ENCODE measurements at regions not wholly inside any gene's neighbourhood (a gene's known extent, or its start where the extent isn't known, plus 50 kb on each side); places are given as distances from the start of the nearest gene placed in this dataset.

GRCh38 chr10:3869036-3869435 lies 84.0 kb upstream of the KLF6 start (continued):
- TF ChIP-seq ASH1L (IDR thresholded peaks at IDR 0.05; ENCODE audit: borderline replicate concordance, low read depth, partially characterized antibody) (no peak), NR2C2 (CRISPR knock-in tag; IDR thresholded peaks at IDR 0.05) (no peak), NR2C2 (tag; IDR thresholded peaks at IDR 0.05) (peak; percentile 60; the same call in 1 of the 2 replicates), ZNF644 (tag; IDR thresholded peaks at IDR 0.05; ENCODE audit: low read depth) (no peak), GABPB1 (CRISPR knock-in tag; IDR thresholded peaks at IDR 0.05) (no peak), CBFB (CRISPR knock-in tag; IDR thresholded peaks at IDR 0.05) (no peak), RAD51 (IDR thresholded peaks at IDR 0.05; ENCODE audit: borderline replicate concordance, low read depth) (peak; percentile 36; the same call in 1 of the 2 replicates), ESRRA (IDR thresholded peaks at IDR 0.05; ENCODE audit: borderline replicate concordance, low read depth) (no peak), JUN (IDR thresholded peaks at IDR 0.05; ENCODE audit: borderline replicate concordance, low read depth, low read length) (peak; percentile 8; the same call in 1 of the 2 replicates), JUN (CRISPR knock-in tag; IDR thresholded peaks at IDR 0.05; ENCODE audit: borderline replicate concordance) (no peak)
- TF ChIP-seq, protein P1, sequence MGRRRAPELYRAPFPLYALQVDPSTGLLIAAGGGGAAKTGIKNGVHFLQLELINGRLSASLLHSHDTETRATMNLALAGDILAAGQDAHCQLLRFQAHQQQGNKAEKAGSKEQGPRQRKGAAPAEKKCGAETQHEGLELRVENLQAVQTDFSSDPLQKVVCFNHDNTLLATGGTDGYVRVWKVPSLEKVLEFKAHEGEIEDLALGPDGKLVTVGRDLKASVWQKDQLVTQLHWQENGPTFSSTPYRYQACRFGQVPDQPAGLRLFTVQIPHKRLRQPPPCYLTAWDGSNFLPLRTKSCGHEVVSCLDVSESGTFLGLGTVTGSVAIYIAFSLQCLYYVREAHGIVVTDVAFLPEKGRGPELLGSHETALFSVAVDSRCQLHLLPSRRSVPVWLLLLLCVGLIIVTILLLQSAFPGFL (CRISPR knock-in tag; IDR thresholded peaks at IDR 0.05), result no peak

GRCh38 chr10:3868271-3868664 lies 83.3 kb upstream of the KLF6 start:
- BruUV-seq (replicated peaks), result no TSS peak
- Histone ChIP-seq H3K4me1 (replicated peaks in 1 of 2; ENCODE audit: control insufficient read depth in 2 of 2, insufficient read depth in 2 of 2, low read length in 2 of 2) (peaks cover 3 to 4% of the 10 kb centered on the region in 2 experiments; a peak in 3 of 5 replicates), H3K9me1 (ENCODE audit: control insufficient read depth, insufficient read depth, low read length) (no peaks in the 10 kb centered on the region), H3K27ac (ENCODE audit: extremely low read depth, low read depth, low read length) (no peak overlapping the region), H3K9ac (ENCODE audit: insufficient read depth in 1 of 2, low read depth in 2 of 2, low read length in 2 of 2) (no peak overlapping the region), H3K4me3 (no peak overlapping the region), H3K4me2 (ENCODE audit: insufficient read depth, low read length) (no peak overlapping the region), H3K27me3 (ENCODE audit: control insufficient read depth in 2 of 2, insufficient read depth in 2 of 2, low read length in 2 of 2) (no peaks in the 10 kb centered on the region), H3K9me3 (replicated peaks; ENCODE audit: control insufficient read depth, insufficient read depth, low read depth, low read length) (no peaks in the 10 kb centered on the region), H3K36me3 (ENCODE audit: control insufficient read depth, insufficient read depth, low read length) (no peaks in the 10 kb centered on the region), H2AFZ (ENCODE audit: low read depth, low read length) (no peak overlapping the region), H4K20me1 (replicated peaks; ENCODE audit: control insufficient read depth, insufficient read depth, low read length) (no peaks in the 10 kb centered on the region), H3K79me2 (ENCODE audit: control insufficient read depth, insufficient read depth, low read length) (no peaks in the 10 kb centered on the region)
- intact Hi-C loops (cut with micrococcal nuclease) (no loop called here), in situ Hi-C loops (cut with MboI) (no loop called here)
- POLR2A ChIA-PET, result no interaction called here
- WGBS (ENCODE audit: insufficient coverage, low coverage, missing lambda C conversion rate), result 71% methylated on average over 5 of the region's 6 CpGs
- no peak for FAIRE-seq
- DNase-seq (ENCODE audit: extremely low read depth in 1 of 4, low spot score in 3 of 4), result no peak
- TF ChIP-seq EGR1 (conservative IDR thresholded peaks at IDR 0.05), result 0 out of 2 replicates have a peak, but pooled peaks have one; percentile 19
- TF ChIP-seq ZNF24 (IDR thresholded peaks at IDR 0.05), result no peak
- CTCF ChIA-PET (ENCODE audit: low intra/inter-chr PET ratio), result no interaction called here
- ATAC-seq, result no peak

Data from K562 (cell line).